ENCODE measurements at regions not wholly inside any gene's neighbourhood (a gene's known extent, or its start where the extent isn't known, plus 50 kb on each side); places are given as distances from the start of the nearest gene placed in this dataset.

- no peaks in the 10 kb centered on the region for H3K36me3 ChIP-seq
- TF ChIP-seq, protein P1, sequence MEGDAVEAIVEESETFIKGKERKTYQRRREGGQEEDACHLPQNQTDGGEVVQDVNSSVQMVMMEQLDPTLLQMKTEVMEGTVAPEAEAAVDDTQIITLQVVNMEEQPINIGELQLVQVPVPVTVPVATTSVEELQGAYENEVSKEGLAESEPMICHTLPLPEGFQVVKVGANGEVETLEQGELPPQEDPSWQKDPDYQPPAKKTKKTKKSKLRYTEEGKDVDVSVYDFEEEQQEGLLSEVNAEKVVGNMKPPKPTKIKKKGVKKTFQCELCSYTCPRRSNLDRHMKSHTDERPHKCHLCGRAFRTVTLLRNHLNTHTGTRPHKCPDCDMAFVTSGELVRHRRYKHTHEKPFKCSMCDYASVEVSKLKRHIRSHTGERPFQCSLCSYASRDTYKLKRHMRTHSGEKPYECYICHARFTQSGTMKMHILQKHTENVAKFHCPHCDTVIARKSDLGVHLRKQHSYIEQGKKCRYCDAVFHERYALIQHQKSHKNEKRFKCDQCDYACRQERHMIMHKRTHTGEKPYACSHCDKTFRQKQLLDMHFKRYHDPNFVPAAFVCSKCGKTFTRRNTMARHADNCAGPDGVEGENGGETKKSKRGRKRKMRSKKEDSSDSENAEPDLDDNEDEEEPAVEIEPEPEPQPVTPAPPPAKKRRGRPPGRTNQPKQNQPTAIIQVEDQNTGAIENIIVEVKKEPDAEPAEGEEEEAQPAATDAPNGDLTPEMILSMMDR (IDR thresholded peaks at IDR 0.05): no peak
- no peak overlapping the region for H3K4me3 ChIP-seq (replicated peaks in 1 of 3)
- H3K27me3 ChIP-seq: no peaks in the 10 kb centered on the region
- WGBS, 2 donors: 51 to 54% methylated on average over 6 of the region's 6 CpGs
- intact Hi-C loops (cut with DNase I): no loop called here
- H3K27ac ChIP-seq: no peak overlapping the region
- no peak for DNase-seq
- H3K4me1 ChIP-seq: no peaks in the 10 kb centered on the region
- H3K9me3 ChIP-seq: no peaks in the 10 kb centered on the region
Observed at GRCh38 chr12:92208613-92209121, 63.0 kb upstream of the BTG1 start.

- WGBS, 2 donors: 98 to 100% methylated on average over 1 of the region's 1 CpG
- Histone ChIP-seq H3K4me1 (no peaks in the 10 kb centered on the region), H3K9me3 (no peaks in the 10 kb centered on the region), H3K36me3 (no peaks in the 10 kb centered on the region), H3K27ac (no peak overlapping the region), H3K27me3 (no peaks in the 10 kb centered on the region), H3K4me3 (replicated peaks in 1 of 3) (no peak overlapping the region)
- intact Hi-C loops (cut with DNase I): no loop called here
- no peak for DNase-seq
- TF ChIP-seq, protein P1 (IDR thresholded peaks at IDR 0.05): no peak
- no peak for TF ChIP-seq POLR2A (IDR thresholded peaks at IDR 0.05)
Observed at GRCh38 chr12:92206596-92206995, 61.0 kb upstream of the BTG1 start.

DNA sequence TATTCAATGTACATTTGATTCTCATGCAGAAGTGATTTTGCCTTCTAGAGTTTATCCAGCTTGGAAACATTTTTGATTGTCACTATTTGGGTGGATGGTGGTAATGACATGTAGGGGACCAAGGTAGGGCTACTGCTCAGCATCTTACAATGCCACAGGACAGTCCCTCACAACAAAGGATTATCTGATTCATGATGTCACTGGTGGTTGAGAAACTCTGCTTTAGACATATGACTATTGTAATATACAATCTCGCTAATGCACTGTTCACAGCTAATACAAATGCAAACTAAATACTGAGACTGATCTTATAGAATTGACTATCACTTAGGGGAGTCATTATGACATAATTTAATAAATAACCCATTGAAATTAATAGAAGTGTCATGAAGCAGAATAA, 60.4 kb upstream of the BTG1 start:
- Histone ChIP-seq H3K27me3 (no peaks in the 10 kb centered on the region), H3K4me3 (replicated peaks in 1 of 3) (no peak overlapping the region), H3K4me1 (no peaks in the 10 kb centered on the region), H3K36me3 (no peaks in the 10 kb centered on the region), H3K9me3 (no peaks in the 10 kb centered on the region), H3K27ac (no peak overlapping the region)
- intact Hi-C loops (cut with DNase I): no loop called here
- DNase-seq: no peak
- 94 to 96% methylated on average over 1 of the region's 1 CpG for WGBS, 2 donors
- TF ChIP-seq POLR2A (IDR thresholded peaks at IDR 0.05): no peak
- TF ChIP-seq, protein P1 (IDR thresholded peaks at IDR 0.05): no peak

- 83% methylated on average over 6 of the region's 6 CpGs for WGBS, 2 donors
- Histone ChIP-seq H3K9me3 (no peaks in the 10 kb centered on the region), H3K27ac (no peak overlapping the region), H3K27me3 (no peaks in the 10 kb centered on the region), H3K36me3 (no peaks in the 10 kb centered on the region), H3K4me1 (no peaks in the 10 kb centered on the region), H3K4me3 (replicated peaks in 1 of 3) (no peak overlapping the region)
- no peak for DNase-seq
- TF ChIP-seq, protein P1 (IDR thresholded peaks at IDR 0.05): no peak
- TF ChIP-seq POLR2A (IDR thresholded peaks at IDR 0.05): no peak
- intact Hi-C loops (cut with DNase I): no loop called here
Observed at GRCh38 chr12:92199819-92200576, 54.4 kb upstream of the BTG1 start.

GRCh38 chr12:92197815-92198214, 52.2 kb upstream of the BTG1 start:
- no peaks in the 10 kb centered on the region for H3K4me1 ChIP-seq
- no peaks in the 10 kb centered on the region for H3K9me3 ChIP-seq
- no peaks in the 10 kb centered on the region for H3K36me3 ChIP-seq
- no peak overlapping the region for H3K27ac ChIP-seq
- intact Hi-C loops (cut with DNase I): no loop called here
- H3K4me3 ChIP-seq (replicated peaks in 1 of 3): no peak overlapping the region
- 92 to 98% methylated on average over 4 of the region's 4 CpGs for WGBS, 2 donors
- TF ChIP-seq POLR2A (IDR thresholded peaks at IDR 0.05): no peak
- TF ChIP-seq, protein P1 (IDR thresholded peaks at IDR 0.05): no peak
- DNase-seq: no peak
- no peaks in the 10 kb centered on the region for H3K27me3 ChIP-seq

All from thyroid gland (tissue), 4 donors.